CD4-positive, alpha-beta T cell treated with Interleukin-6 at 100 ng/mL for 8 hours (primary cell): ENCODE measurements at regions not wholly inside any gene's neighbourhood (a gene's known extent, or its start where the extent isn't known, plus 50 kb on each side); places are given as distances from the start of the nearest gene placed in this dataset.
"Not testable (repeated sequence)": the region's sequence is repeated elsewhere in the genome, so short reads cannot be mapped to it uniquely, and the experiment has no call there.

Experiments used
- DNase-seq: peaks from one replicate; pipeline ENCODE4 v3.0.0-alpha.2; 2020; ENCODE audit warnings: mixed read lengths, low spot score

GRCh38 chr3:153746211-153746610 lies 375.0 kb upstream of the ARHGEF26 start:
- no peak for DNase-seq

- DNase-seq = no peak
Measured at GRCh38 chr3:153749070-153749610, 372.1 kb upstream of the ARHGEF26 start.

GRCh38 chr3:153752405-153753027 lies 368.7 kb upstream of the ARHGEF26 start:
- no peak for DNase-seq

GRCh38 chr3:153753035-153753434 lies 368.2 kb upstream of the ARHGEF26 start:
- no peak for DNase-seq

- no peak for DNase-seq
Measured at GRCh38 chr3:153756816-153757215, 364.4 kb upstream of the ARHGEF26 start.

GRCh38 chr3:153757839-153758238 lies 363.4 kb upstream of the ARHGEF26 start:
- no peak for DNase-seq

- no peak for DNase-seq
Measured at GRCh38 chr3:153760948-153761347, 360.2 kb upstream of the ARHGEF26 start.

- no peak for DNase-seq
Measured at GRCh38 chr3:153762411-153763235, 358.6 kb upstream of the ARHGEF26 start.

- DNase-seq = no peak
Measured at GRCh38 chr3:153767601-153768560, 353.3 kb upstream of the ARHGEF26 start.

GRCh38 chr3:153768561-153769469 lies 352.4 kb upstream of the ARHGEF26 start:
- DNase-seq = peak; percentile 60

- no peak for DNase-seq
Measured at GRCh38 chr3:153783106-153783505, 338.1 kb upstream of the ARHGEF26 start.

- DNase-seq = no peak
Measured at GRCh38 chr3:153783741-153784480, 337.3 kb upstream of the ARHGEF26 start.

GRCh38 chr3:153785901-153786300 lies 335.3 kb upstream of the ARHGEF26 start:
- no peak for DNase-seq

GRCh38 chr3:153789380-153789779 lies 331.8 kb upstream of the ARHGEF26 start:
- no peak for DNase-seq

- DNase-seq = not testable (repeated sequence)
Measured at GRCh38 chr3:153797056-153797455, 324.1 kb upstream of the ARHGEF26 start.

- no peak for DNase-seq
Measured at GRCh38 chr3:153809097-153809496, 312.1 kb upstream of the ARHGEF26 start.

- no peak for DNase-seq
Measured at GRCh38 chr3:153818338-153818737, 302.9 kb upstream of the ARHGEF26 start.

GRCh38 chr3:153820035-153820434 lies 301.2 kb upstream of the ARHGEF26 start:
- DNase-seq = no peak

- not testable (repeated sequence) for DNase-seq
Measured at GRCh38 chr3:153828346-153828745, 292.8 kb upstream of the ARHGEF26 start.

- DNase-seq = no peak
Measured at GRCh38 chr3:153829606-153830170, 291.5 kb upstream of the ARHGEF26 start.
